ENCODE measurements at regions not wholly inside any gene's neighbourhood (a gene's known extent, or its start where the extent isn't known, plus 50 kb on each side); places are given as distances from the start of the nearest gene placed in this dataset.

- TF ChIP-seq CTCF (optimal IDR thresholded peaks at IDR 0.05 in 1 of 3, IDR thresholded peaks at IDR 0.05 in 1 of 3, conservative IDR thresholded peaks at IDR 0.05 in 1 of 3; ENCODE audit: extremely low read depth in 1 of 3, insufficient read depth in 2 of 3, low read length in 3 of 3): no peak
- no peak for TF ChIP-seq EZH2 (IDR thresholded peaks at IDR 0.05; ENCODE audit: low read length)
Observed at GRCh38 chr22:27422442-27422841, 379.1 kb downstream of the MN1 start.

All from keratinocyte (primary cell).